ENCODE measurements at regions not wholly inside any gene's neighbourhood (a gene's known extent, or its start where the extent isn't known, plus 50 kb on each side); places are given as distances from the start of the nearest gene placed in this dataset.

- no peak for DNase-seq (ENCODE audit: insufficient read length, low spot score)
- no peak for FAIRE-seq
- TF ChIP-seq CTCF (IDR thresholded peaks at IDR 0.05; ENCODE audit: insufficient read depth, missing control alignments), result no peak
These were observed 167.6 kb upstream of the TMEM161B start for GRCh38 chr5:88436290-88436689.

GRCh38 chr5:88428633-88429032, 160.0 kb upstream of the TMEM161B start:
- DNase-seq (ENCODE audit: insufficient read length, low spot score), result no peak
- no peak for FAIRE-seq

GRCh38 chr5:88426441-88426840, 157.8 kb upstream of the TMEM161B start:
- TF ChIP-seq CTCF (IDR thresholded peaks at IDR 0.05; ENCODE audit: insufficient read depth, missing control alignments), result no peak
- DNase-seq (ENCODE audit: insufficient read length, low spot score), result no peak
- FAIRE-seq, result no peak

More at GRCh38 chr5:88428633-88429032, 160.0 kb upstream of the TMEM161B start:
- TF ChIP-seq CTCF (IDR thresholded peaks at IDR 0.05; ENCODE audit: insufficient read depth, missing control alignments), result no peak

GRCh38 chr5:88425124-88425523, 156.5 kb upstream of the TMEM161B start:
- no peak for DNase-seq (ENCODE audit: insufficient read length, low spot score)
- TF ChIP-seq CTCF (IDR thresholded peaks at IDR 0.05; ENCODE audit: insufficient read depth, missing control alignments), result no peak
- no peak for FAIRE-seq

- DNase-seq (ENCODE audit: insufficient read length, low spot score) (no peak), FAIRE-seq (no peak)
- TF ChIP-seq CTCF (IDR thresholded peaks at IDR 0.05; ENCODE audit: insufficient read depth, missing control alignments), result no peak
These were observed 151.3 kb upstream of the TMEM161B start for GRCh38 chr5:88419931-88420330.

GRCh38 chr5:88407341-88407740, 138.7 kb upstream of the TMEM161B start:
- DNase-seq (ENCODE audit: insufficient read length, low spot score), result no peak
- FAIRE-seq, result no peak
- TF ChIP-seq CTCF (IDR thresholded peaks at IDR 0.05; ENCODE audit: insufficient read depth, missing control alignments), result no peak

- TF ChIP-seq CTCF (IDR thresholded peaks at IDR 0.05; ENCODE audit: insufficient read depth, missing control alignments), result no peak
- DNase-seq (ENCODE audit: insufficient read length, low spot score), result no peak
- no peak for FAIRE-seq
These were observed 137.1 kb upstream of the TMEM161B start for GRCh38 chr5:88405783-88406182.
